GM12878 (cell line): ENCODE measurements at regions not wholly inside any gene's neighbourhood (a gene's known extent, or its start where the extent isn't known, plus 50 kb on each side); places are given as distances from the start of the nearest gene placed in this dataset.

Experiments used
- ATAC-seq: fragments of 200-7000 bp; cut with Tn5 transposase; 3 replicates; pipeline ENCODE4 v1.9.1; 2020; ENCODE audit warnings: mild to moderate bottlenecking, moderate library complexity
- BruUV-seq: library from RNA; stranded (reverse); fragments of 400-500 nt; replicated peaks from 2 replicates; lab custom pipeline; 2021; lab: Mats Ljungman, UMichigan
- CTCF ChIA-PET: fragments of 300-600 bp; sonication (Branson Sonifier 250); formaldehyde crosslinking; extraction: SDS; loops from one replicate; lab custom pipeline; 2021; ENCODE audit warnings: inconsistent platforms; lab: Yijun Ruan, JAX
- POLR2A ChIA-PET: fragments of 350-600 bp; formaldehyde crosslinking; extraction: SDS; loops from one replicate; lab custom pipeline; 2021; ENCODE audit warnings: inconsistent platforms; lab: Charles Lee
- RAD21 ChIA-PET: fragments of 300-600 bp; sonication (Branson Sonifier 250); formaldehyde crosslinking; loops from one replicate; lab custom pipeline; 2023; ENCODE audit warnings: antibody characterized with exemption; ENCODE audit not compliant: unreplicated experiment; lab: Charles Lee
- SMC1A ChIA-PET: fragments of 300-600 bp; sonication (Branson Sonifier 250); formaldehyde crosslinking; loops from one replicate; lab custom pipeline; 2023; ENCODE audit not compliant: unreplicated experiment, uncharacterized antibody; lab: Charles Lee
- DNase-seq: peaks from one replicate; pipeline ENCODE4 v3.0.0-alpha.2; 2011; ENCODE audit warnings: low read depth, low spot score
- FAIRE-seq: peaks from 3 replicates; lab custom pipeline; 2011; peaks lifted over from hg19 to GRCh38; lab: Jason Lieb, UNC
- H2AFZ ChIP-seq: 2 replicates; pipeline ENCODE4 v1.6.0; 2011; ENCODE audit warnings: low read depth, low read length, control low read depth; ENCODE audit not compliant: control insufficient read depth
- H3K27ac ChIP-seq: 2 replicates; pipeline ENCODE4 v1.5.1; 2011; ENCODE audit warnings: control low read depth; ENCODE audit not compliant: control insufficient read depth, insufficient read depth
- H3K27me3 ChIP-seq, 2 experiments: replicated peaks in 1 of 2; 2 replicates each; pipeline versions ENCODE4 v1.6.0 to v1.6.1; 2011; ENCODE audit warnings: low read length in 1 of 2; ENCODE audit not compliant: control insufficient read depth in 2 of 2, insufficient read depth in 2 of 2
- H3K36me3 ChIP-seq, 2 experiments: 2 replicates each; pipeline ENCODE4 v1.5.1; 2011; ENCODE audit warnings: low read length in 1 of 2; ENCODE audit not compliant: control insufficient read depth in 2 of 2, insufficient read depth in 2 of 2
- H3K4me1 ChIP-seq: 2 replicates; pipeline ENCODE4 v1.6.1; 2011; ENCODE audit warnings: mild to moderate bottlenecking, low read length, moderate library complexity, mixed read lengths; ENCODE audit not compliant: control insufficient read depth, insufficient read depth
- H3K4me2 ChIP-seq: 2 replicates; pipeline ENCODE4 v1.6.0; 2011; ENCODE audit warnings: control low read depth; ENCODE audit not compliant: control insufficient read depth, insufficient read depth
- H3K4me3 ChIP-seq: fragments of 200-600 bp; sonication (generic); 2 replicates; pipeline ENCODE4 v1.5.1; 2016
- H3K79me2 ChIP-seq: 2 replicates; pipeline ENCODE4 v1.6.0; 2011; ENCODE audit warnings: low read length; ENCODE audit not compliant: control insufficient read depth, insufficient read depth
- H3K9ac ChIP-seq: 2 replicates; pipeline ENCODE4 v1.8.0; 2011; ENCODE audit warnings: low read length, control low read depth, mixed read lengths; ENCODE audit not compliant: control insufficient read depth, insufficient read depth
- H3K9me3 ChIP-seq: replicated peaks from 3 replicates; pipeline ENCODE4 v1.5.1; 2011; ENCODE audit warnings: mild to moderate bottlenecking, low read length; ENCODE audit not compliant: control insufficient read depth, insufficient read depth
- H4K20me1 ChIP-seq: 2 replicates; pipeline ENCODE4 v1.6.0; 2011; ENCODE audit not compliant: control insufficient read depth, insufficient read depth
- BCL3 ChIP-seq: IDR thresholded peaks from 2 replicates; pipeline ENCODE4 v1.6.1; 2011; ENCODE audit warnings: borderline replicate concordance, low read depth, mild to moderate bottlenecking, moderate library complexity, low read length; ENCODE audit not compliant: insufficient read depth, poor library complexity, severe bottlenecking
- CTCF ChIP-seq, 3 experiments: IDR thresholded peaks in 2 of 3; conservative IDR thresholded peaks in 1 of 3; 2 replicates each; pipeline ENCODE4 v1.5.1; 2011; ENCODE audit warnings: low read depth in 3 of 3, low read length in 3 of 3, mild to moderate bottlenecking in 3 of 3, control low read depth in 2 of 3, moderate library complexity in 2 of 3, inconsistent platforms in 1 of 3, mixed read lengths in 1 of 3; ENCODE audit not compliant: control insufficient read depth in 2 of 3, insufficient read depth in 1 of 3; ENCODE audit errors: extremely low read depth in 1 of 3
- HCFC1 ChIP-seq: fragments of 150-350 bp; IDR thresholded peaks from 2 replicates; pipeline ENCODE4 v1.6.1; 2014; ENCODE audit warnings: low read length
- ZSCAN29 ChIP-seq: fragments of 450-650 bp; IDR thresholded peaks from 2 replicates; pipeline ENCODE4 v1.6.1; 2017; ENCODE audit warnings: mild to moderate bottlenecking, moderate library complexity
- in situ Hi-C: fragments of 300-500 bp; cut with MboI; formaldehyde crosslinking; loops from 9 replicates; pipeline ENCODE4 v1.14.3; 2018; ENCODE audit warnings: mixed read lengths
- intact Hi-C: fragments of 100-400 bp; cut with micrococcal nuclease; formaldehyde crosslinking; loops from one replicate; pipeline ENCODE4 v1.14.2; 2022; ENCODE audit not compliant: unreplicated experiment

- ChIA-PET POLR2A (interaction anchor here (2.2 to 10.2 kb wide), 6 partner anchors 11 to 36 kb away, joined by 7 to 65 read pairs (median 16); no protein-coding TSS in a partner anchor), RAD21 (interaction anchor here (1.7 to 6.5 kb wide), 5 partner anchors 7 to 70 kb away, joined by 7 to 71 read pairs (median 20); no protein-coding TSS in a partner anchor), CTCF (interaction anchor here (1.4 to 3.3 kb wide), 4 partner anchors 13 to 39 kb away, joined by 3 to 25 read pairs (median 14); no protein-coding TSS in a partner anchor), SMC1A (interaction anchor here (1.0 to 8.8 kb wide), 13 partner anchors 8 to 148 kb away, joined by 3 to 138 read pairs (median 10); no protein-coding TSS in a partner anchor)
- Histone ChIP-seq H4K20me1 (no peaks in the 10 kb centered on the region), H3K27me3 (no peaks in the 10 kb centered on the region), H3K27ac (no peak overlapping the region), H3K79me2 (no peaks in the 10 kb centered on the region), H3K4me1 (peaks cover 19% of the 10 kb centered on the region), H3K9ac (no peak overlapping the region), H3K9me3 (peaks cover under 1% of the 10 kb centered on the region; the same call in 2 of the 3 replicates), H3K4me3 (no peak overlapping the region), H3K36me3 (no peaks in the 10 kb centered on the region), H2AFZ (no peak overlapping the region; the same call in 1 of the 2 replicates), H3K4me2 (peak overlapping the region; percentile 27; the same call in 1 of the 2 replicates)
- no peak for FAIRE-seq
- DNase-seq: no peak
- TF ChIP-seq CTCF (IDR thresholded peaks at IDR 0.05 in 2 of 3, conservative IDR thresholded peaks at IDR 0.05 in 1 of 3; ENCODE audit: control insufficient read depth in 2 of 3, extremely low read depth in 1 of 3, insufficient read depth in 1 of 3, low read depth in 3 of 3, low read length in 3 of 3) (no peak), ZSCAN29 (no peak), HCFC1 (no peak), BCL3 (no peak)
- in situ Hi-C loops (no loop called here), intact Hi-C loops (loop anchor here (5.0 kb wide), 1 partner anchor 64 kb away; no protein-coding TSS in a partner anchor)
- ATAC-seq: no peak; the same call in 2 of the 3 replicates
- BruUV-seq: no TSS peak
Observed at GRCh38 chr2:161102770-161103450, 57.3 kb upstream of the TANK start.
